GM12864 (cell line): ENCODE measurements at regions not wholly inside any gene's neighbourhood (a gene's known extent, or its start where the extent isn't known, plus 50 kb on each side); places are given as distances from the start of the nearest gene placed in this dataset.

Experiments
- DNase-seq: peaks from one replicate; pipeline ENCODE4 v3.0.0-alpha.2; 2011; ENCODE audit warnings: low read depth
- H3K4me3 ChIP-seq: 2 replicates; pipeline ENCODE4 v1.5.1; 2011; ENCODE audit warnings: mild to moderate bottlenecking, low read depth, low read length, control low read depth
- TF ChIP-seq, protein P1 (sequence below): IDR thresholded peaks from 2 replicates; pipeline ENCODE4 v1.5.1; 2011; ENCODE audit warnings: low read depth, mild to moderate bottlenecking, moderate library complexity, low read length, control low read depth, inconsistent platforms; ENCODE audit errors: missing control alignments

DNA sequence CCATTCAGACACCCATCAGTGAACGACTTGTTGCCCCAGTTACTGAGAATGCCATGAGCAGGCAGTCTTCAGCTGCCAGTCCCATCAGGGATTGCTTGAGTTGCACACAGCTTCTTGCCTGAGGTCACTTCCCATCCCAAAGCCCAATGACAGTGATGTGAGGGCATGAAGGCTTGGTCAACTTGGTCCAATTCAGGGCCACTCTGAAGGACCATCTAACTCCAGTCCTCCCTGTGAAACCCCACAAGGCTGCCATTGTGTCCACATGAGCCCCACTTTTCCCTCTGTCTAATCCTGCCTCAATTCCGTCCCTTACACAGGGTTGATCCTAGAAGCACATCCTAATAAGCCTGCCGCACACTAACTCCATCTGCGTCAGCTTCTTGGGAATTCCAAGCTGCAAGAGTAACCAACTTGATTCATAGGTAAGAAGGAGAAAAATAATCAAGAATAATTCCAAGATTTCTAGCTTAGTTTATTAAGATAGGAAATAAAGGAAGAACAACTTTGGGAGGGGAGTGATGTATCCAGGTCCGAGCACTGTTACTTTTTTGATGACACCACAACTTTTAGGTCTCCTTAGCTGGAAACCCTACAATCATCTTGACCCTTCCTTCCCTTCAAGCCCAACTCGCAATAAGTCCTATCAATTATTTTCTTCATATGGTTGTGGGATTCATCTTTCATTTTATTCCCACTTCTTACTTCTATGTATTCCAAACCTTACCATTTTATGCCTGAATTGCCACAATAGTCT is 110.9 kb downstream of the LRRC30 start:
- TF ChIP-seq, protein P1, sequence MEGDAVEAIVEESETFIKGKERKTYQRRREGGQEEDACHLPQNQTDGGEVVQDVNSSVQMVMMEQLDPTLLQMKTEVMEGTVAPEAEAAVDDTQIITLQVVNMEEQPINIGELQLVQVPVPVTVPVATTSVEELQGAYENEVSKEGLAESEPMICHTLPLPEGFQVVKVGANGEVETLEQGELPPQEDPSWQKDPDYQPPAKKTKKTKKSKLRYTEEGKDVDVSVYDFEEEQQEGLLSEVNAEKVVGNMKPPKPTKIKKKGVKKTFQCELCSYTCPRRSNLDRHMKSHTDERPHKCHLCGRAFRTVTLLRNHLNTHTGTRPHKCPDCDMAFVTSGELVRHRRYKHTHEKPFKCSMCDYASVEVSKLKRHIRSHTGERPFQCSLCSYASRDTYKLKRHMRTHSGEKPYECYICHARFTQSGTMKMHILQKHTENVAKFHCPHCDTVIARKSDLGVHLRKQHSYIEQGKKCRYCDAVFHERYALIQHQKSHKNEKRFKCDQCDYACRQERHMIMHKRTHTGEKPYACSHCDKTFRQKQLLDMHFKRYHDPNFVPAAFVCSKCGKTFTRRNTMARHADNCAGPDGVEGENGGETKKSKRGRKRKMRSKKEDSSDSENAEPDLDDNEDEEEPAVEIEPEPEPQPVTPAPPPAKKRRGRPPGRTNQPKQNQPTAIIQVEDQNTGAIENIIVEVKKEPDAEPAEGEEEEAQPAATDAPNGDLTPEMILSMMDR: no peak
- no peak for DNase-seq

GRCh38 chr18:7349181-7349837 is 118.4 kb downstream of the LRRC30 start:
- DNase-seq: no peak
- TF ChIP-seq, protein P1: no peak
- no peak overlapping the region for H3K4me3 ChIP-seq

More for the DNA sequence above, 110.9 kb downstream of the LRRC30 start:
- H3K4me3 ChIP-seq: no peak overlapping the region

GRCh38 chr18:7358989-7359726 is 128.3 kb downstream of the LRRC30 start:
- TF ChIP-seq, protein P1: no peak
- H3K4me3 ChIP-seq: no peak overlapping the region
- DNase-seq: no peak

DNA sequence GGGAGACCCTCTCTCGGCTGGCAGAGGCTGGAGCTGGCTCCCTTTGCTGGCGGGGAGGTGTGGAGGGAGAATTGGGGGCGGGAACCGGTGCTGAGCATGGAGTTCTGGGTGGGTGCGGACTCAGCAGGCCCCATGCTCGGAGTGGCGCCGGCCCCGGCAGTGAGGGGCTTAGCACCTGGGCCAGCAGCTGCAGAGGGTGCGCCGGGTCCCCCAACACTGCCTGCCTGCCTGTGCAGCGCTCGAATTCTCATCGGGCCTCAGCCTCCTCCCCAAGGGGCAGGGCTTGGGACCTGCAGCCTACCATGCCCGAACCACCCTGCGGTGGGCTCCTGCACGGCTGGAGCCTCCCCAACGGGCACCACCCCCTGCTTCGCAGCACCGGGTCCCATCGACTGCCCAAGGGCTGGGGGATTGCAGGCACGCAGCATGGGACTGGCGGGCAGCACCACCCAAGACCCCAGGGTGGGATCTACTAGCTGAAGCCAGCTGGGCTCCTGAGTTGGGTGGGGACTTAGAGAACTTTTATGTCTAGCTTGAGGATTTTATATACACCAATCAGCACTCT is 129.8 kb downstream of the LRRC30 start:
- no peak overlapping the region for H3K4me3 ChIP-seq
- TF ChIP-seq, protein P1: no peak
- DNase-seq: no peak

DNA sequence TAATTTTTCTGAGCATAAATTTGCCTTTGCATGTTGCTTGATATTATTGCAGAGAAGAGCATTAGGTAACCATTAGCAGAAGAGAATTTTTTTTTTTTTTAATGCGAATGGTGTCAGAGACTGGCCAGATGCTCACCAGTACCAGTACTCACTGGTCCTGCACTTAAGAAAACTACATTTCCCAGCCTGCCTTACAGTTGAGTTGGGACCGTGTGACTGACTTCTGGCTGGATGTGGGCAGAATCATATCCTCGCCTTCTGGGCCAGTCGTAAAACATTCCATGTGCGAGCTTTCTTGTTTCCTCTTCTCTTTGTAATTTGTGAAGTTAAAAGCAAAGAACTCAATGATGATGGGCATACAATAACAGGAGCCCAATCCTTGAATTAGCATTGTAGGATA is 132.4 kb downstream of the LRRC30 start:
- no peak for DNase-seq
- H3K4me3 ChIP-seq: no peak overlapping the region
- TF ChIP-seq, protein P1: no peak

DNA sequence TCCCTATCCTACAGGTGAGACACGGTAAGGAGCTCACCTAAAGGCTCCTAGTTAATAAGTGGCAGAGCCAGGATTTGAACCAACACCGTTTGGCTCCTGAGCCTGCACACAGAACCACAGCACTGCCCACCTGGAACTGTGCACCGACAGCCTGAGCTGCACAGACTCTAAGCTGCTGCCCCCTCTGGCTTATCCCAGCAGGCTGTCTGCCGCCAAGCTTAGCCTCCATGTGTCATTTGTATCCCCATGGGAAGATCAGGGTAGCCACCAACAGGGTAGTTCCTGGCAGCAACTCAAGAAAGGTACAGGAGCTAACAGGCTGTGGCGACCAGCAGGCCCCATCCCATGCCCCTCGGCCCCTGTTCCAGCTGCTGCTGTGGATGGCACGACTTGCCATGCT is 135.7 kb downstream of the LRRC30 start:
- no peak overlapping the region for H3K4me3 ChIP-seq
- TF ChIP-seq, protein P1: no peak
- DNase-seq: no peak
